DND-41 (cell line): ENCODE measurements at regions not wholly inside any gene's neighbourhood (a gene's known extent, or its start where the extent isn't known, plus 50 kb on each side); places are given as distances from the start of the nearest gene placed in this dataset.

Experiments used
- EZH2 ChIP-seq: IDR thresholded peaks from 3 replicates; pipeline ENCODE4 v1.6.1; 2012; ENCODE audit warnings: borderline replicate concordance, low read depth, mild to moderate bottlenecking, moderate library complexity, low read length, inconsistent platforms; ENCODE audit not compliant: severe bottlenecking
- TF ChIP-seq, protein P1 (sequence below): IDR thresholded peaks from 2 replicates; pipeline ENCODE4 v1.5.1; 2012; ENCODE audit warnings: borderline replicate concordance, low read length, moderate library complexity, mild to moderate bottlenecking; ENCODE audit not compliant: poor library complexity, severe bottlenecking; ENCODE audit errors: extremely low read depth

GRCh38 chr18:61187971-61188370, 145.3 kb upstream of the CDH20 start:
- TF ChIP-seq, protein P1, sequence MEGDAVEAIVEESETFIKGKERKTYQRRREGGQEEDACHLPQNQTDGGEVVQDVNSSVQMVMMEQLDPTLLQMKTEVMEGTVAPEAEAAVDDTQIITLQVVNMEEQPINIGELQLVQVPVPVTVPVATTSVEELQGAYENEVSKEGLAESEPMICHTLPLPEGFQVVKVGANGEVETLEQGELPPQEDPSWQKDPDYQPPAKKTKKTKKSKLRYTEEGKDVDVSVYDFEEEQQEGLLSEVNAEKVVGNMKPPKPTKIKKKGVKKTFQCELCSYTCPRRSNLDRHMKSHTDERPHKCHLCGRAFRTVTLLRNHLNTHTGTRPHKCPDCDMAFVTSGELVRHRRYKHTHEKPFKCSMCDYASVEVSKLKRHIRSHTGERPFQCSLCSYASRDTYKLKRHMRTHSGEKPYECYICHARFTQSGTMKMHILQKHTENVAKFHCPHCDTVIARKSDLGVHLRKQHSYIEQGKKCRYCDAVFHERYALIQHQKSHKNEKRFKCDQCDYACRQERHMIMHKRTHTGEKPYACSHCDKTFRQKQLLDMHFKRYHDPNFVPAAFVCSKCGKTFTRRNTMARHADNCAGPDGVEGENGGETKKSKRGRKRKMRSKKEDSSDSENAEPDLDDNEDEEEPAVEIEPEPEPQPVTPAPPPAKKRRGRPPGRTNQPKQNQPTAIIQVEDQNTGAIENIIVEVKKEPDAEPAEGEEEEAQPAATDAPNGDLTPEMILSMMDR: no peak
- TF ChIP-seq EZH2: no peak
